ENCODE measurements at regions not wholly inside any gene's neighbourhood (a gene's known extent, or its start where the extent isn't known, plus 50 kb on each side); places are given as distances from the start of the nearest gene placed in this dataset.

DNA sequence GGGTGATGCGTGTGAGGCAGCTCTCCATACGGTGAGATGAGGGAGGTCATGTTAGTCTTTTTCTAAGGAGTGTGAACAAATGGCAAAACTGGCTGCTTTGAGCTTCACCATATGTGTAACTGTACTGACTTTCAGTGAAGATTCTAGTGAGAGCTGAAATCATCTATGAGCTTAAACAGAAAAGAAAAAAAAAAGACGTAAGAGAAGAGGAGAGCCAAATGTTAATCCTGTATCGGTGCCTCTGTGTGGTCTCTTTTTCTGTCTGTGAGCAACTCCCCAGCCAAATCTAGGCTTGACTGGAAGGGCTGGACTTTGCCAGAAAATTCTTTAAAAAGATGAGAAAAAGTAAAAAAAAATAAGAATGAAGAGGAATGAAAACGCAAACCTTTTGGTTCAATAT lies 209.7 kb upstream of the TUT7 start:
- TF ChIP-seq CTCF (conservative IDR thresholded peaks at IDR 0.05) (no peak), ZFX (IDR thresholded peaks at IDR 0.05) (no peak)
- no peak overlapping the region for H3K27ac ChIP-seq

DNA sequence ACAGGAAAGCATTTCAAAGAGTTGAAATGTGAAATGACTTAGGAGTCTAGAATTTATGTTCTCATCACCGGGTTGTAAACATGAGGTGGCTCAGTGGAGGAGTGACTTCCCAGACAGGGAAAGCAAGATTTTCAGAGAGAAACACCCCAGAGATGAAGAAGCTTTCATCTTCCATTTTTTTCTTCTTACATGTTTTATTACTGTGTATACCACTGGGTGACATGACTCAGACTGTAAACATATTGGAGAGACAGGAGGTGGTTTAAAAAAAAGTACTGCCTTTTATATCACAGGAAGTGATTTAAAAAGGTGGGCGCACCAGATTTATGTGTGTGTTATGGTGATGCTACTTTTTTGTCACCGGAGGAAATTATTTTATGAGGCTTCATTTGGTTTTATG lies 209.1 kb upstream of the TUT7 start:
- H3K27ac ChIP-seq, result no peak overlapping the region
- TF ChIP-seq CTCF (conservative IDR thresholded peaks at IDR 0.05), result no peak
- no peak for TF ChIP-seq ZFX (IDR thresholded peaks at IDR 0.05)

DNA sequence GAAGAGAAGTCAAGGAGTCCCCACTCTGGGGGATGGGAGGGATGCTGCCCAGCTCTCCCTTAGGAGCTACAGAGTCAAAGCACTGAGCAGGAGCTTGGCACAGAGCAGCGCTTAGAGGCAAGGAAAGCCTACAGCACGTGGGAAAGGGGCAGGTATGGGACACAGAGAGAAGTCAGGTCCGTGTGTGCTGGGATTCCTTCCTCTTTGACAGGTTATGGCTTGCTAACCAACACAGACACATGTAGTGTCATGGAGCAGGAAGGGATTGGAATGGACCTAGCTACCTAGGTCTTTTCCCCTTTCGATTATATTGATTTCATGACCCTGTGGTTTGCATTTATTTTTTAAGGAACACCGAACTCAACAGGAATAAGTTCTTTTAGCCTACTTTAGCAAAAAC lies 208.5 kb upstream of the TUT7 start:
- TF ChIP-seq CTCF (conservative IDR thresholded peaks at IDR 0.05) (no peak), ZFX (IDR thresholded peaks at IDR 0.05) (no peak)
- no peak overlapping the region for H3K27ac ChIP-seq

GRCh38 chr9:86557918-86558317 lies 203.7 kb upstream of the TUT7 start:
- TF ChIP-seq CTCF (conservative IDR thresholded peaks at IDR 0.05), result no peak
- TF ChIP-seq ZFX (IDR thresholded peaks at IDR 0.05), result no peak
- H3K27ac ChIP-seq, result no peak overlapping the region

- no peak overlapping the region for H3K27ac ChIP-seq
- TF ChIP-seq CTCF (conservative IDR thresholded peaks at IDR 0.05) (no peak), ZFX (IDR thresholded peaks at IDR 0.05) (no peak)
Measured at GRCh38 chr9:86557063-86557766, 203.0 kb upstream of the TUT7 start.

DNA sequence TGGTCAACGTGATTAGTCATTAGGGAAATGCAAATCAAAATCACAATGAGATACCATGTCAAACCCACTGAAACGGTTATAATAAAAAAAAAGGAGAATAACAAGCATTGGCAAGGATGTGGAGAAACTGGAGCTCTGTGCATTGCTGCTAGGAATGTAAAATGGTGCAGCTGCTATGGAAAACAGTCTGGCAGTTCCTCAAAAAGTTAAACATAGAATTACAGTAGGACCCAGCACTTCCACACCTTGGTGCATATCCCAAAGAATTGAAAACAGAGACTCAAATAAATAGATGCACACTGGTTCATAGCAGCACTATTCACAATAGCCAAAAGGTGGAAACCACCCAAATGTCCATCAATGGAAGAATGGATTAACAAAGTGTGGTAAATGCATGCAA lies 201.5 kb upstream of the TUT7 start:
- TF ChIP-seq ZFX (IDR thresholded peaks at IDR 0.05) (no peak), CTCF (conservative IDR thresholded peaks at IDR 0.05) (no peak)
- no peak overlapping the region for H3K27ac ChIP-seq

- no peak overlapping the region for H3K27ac ChIP-seq
- TF ChIP-seq ZFX (IDR thresholded peaks at IDR 0.05), result no peak
- no peak for TF ChIP-seq CTCF (conservative IDR thresholded peaks at IDR 0.05)
Measured at GRCh38 chr9:86550401-86550800, 196.2 kb upstream of the TUT7 start.
